IPS DF 19.7 (cell line): ENCODE measurements at regions not wholly inside any gene's neighbourhood (a gene's known extent, or its start where the extent isn't known, plus 50 kb on each side); places are given as distances from the start of the nearest gene placed in this dataset.
A peak's percentile ranks its signal among the peaks of the same experiment; 100 is the strongest.

ENCODE experiments used
- DNase-seq: peaks from one replicate; pipeline ENCODE4 v3.0.0-alpha.2; 2013; ENCODE audit warnings: low read depth, low spot score

DNA sequence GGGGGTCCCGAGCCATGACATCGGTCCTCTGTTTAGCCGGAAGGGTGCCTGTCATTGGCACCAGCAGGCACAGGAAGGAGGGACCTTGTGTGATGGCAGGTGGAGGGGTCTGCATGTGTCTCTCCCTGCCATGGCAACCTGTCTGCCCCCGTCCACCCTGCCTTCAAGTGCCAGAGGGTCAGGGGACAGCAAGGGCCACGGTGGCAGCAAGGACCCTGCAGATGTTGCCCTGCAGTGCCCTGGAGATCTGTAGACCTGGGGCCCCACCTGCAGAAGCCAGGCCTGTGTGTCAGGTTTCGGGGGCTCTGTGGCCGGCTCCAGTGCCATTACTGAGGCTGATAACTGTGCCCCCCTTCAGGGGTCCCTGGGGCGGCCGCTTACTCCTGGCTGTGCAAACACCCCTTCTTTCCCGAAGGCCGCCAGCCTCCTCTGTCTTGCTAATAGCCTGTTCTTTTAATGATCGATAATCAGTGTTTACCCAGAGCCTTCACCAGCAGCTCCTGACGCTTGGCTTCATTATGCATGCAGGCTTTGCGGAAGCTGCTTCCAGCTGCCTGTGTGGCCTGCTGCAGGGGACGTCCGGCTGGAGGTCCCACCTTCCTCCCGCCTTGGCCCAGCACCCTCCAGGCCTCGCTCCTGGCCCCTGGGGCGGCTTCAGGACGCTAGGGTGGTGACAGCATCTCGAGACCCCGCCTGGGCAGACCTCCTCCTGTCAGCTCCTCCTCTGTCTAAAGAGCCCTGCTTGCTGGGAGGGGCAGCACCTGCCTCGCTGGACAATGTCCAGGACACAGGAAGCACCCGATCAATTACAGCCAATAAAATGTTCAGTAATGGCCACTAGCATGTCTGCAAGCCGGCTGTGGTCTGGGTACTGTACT, 153.0 kb downstream of the KIF26A start:
- DNase-seq, result peak; percentile 12

DNA sequence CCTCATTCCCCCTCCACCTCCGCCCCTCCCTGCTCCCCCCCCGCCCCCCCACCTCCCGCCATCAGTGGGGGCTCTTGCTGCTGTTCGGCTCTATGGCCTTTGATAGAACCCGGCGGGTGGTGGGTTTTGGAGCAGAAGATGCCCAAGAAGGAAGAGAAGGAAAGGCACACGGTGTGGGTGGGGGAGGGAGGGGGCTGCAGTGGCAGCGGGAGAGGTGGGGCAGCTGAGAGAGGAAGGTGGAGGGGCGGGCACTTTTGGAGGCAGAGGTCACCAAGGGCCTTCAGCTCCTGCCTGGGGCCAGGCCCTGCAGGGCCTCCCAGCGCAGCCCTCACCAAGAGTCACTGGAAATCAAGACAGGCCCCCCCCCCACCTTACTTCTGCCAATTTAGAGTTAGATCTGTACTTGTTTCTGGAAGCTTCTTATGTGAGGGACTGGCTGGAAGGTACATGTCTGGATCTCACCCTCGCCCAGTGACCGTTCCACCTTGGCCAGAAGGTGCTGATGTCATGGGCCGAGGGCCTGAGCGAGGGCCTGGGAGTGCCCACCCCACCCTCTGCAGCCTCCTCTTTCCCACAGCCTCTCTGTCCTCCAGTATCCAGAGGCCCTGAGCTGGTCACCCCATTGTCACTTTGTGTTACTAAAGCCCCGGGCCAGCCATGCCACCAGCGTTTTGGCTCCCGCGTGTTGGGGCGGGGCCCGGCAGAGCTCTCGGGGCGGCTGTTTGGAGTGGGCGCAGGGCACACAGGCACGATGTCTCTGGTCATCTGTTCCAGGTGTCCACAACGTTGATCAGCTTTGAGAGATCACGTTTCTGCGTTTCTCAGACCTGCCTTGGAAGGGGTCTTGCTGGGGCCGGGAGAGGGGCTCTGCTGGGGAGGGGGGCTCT, 153.9 kb downstream of the KIF26A start:
- DNase-seq, result no peak

DNA sequence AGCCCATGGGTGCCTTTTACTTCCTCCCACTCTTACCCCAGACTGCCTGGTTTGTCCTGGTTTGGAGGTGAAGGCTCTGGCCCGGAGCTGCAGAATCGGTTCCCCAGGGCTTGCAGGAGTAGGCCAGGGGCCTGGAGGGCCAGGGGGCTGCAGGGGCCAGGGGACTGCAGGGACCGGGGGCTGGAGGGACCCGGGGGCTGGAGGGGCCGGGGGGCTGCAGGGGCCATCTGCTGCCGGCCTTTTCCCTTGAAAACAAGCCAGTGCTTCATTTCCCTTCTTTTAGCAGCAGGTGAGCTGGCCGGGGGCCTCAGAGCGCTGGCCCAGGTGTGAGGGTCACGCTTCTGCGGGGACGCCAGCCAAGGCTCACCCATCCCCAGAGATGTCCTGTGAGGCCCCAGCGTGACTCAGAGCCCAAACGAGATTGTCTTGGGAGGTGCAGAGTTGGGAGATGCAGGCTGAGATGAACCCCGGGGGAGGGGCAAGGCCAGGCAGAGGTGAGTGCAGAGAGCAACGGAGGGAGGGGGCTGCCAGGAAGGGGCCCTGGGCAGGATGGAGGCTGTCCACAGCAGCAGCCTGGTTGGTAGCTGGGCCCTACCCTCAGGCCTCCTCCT, 154.9 kb downstream of the KIF26A start:
- no peak for DNase-seq

DNA sequence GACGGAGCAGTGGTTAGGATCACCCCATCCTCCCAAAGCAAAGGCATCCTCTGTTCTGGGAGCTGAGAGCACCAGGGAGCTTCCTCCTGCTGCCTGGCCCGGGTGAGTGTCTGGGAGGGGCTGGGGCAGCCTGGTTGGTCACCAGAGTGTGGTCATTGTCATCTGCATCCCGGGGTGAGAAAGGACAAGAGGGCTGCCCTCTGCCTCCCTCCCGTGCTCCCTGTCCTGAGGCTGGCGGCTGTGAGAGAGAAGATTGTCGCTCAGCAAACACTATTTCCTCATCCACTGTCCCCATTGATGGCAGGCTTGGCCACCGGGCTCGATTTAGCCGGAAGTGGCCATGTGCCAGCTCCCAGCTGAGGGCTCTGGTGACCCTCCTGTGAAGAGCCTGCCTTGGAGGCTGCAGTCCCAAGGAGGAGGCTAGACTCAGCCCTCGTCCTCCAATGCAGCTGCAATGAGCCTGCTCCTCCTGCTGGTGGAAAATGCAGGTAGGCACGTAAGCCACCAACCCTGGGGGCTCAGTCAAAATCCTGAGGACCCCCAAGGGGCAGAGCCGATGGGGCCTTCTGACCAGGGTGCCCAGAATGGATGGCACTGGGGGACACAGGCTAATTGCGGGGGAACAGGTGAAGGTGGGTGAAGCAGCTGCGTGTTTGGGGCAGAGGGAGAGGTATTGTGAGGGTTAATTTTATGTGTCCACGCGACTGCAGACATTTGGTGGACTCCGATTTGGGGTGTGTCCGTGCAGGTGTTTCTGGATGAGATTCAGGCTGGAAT, 155.7 kb downstream of the KIF26A start:
- DNase-seq, result no peak

DNA sequence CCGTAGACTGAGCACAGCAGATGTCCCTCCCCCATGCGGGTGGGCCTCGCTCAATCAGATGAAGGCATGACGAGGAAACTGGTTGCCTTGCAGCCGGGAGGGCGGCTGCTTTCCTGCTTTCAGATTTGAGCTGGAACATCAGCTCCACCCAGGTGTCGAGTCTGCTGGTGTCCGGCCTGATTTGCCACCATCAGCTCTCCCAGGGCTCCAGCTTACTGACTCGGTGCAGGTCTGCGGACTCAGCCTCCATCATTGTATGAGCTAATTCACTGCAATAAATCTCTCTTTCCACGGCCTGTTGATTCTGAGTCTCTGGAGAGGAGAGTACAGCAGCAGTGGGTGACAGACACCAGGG, 156.2 kb downstream of the KIF26A start:
- no peak for DNase-seq

DNA sequence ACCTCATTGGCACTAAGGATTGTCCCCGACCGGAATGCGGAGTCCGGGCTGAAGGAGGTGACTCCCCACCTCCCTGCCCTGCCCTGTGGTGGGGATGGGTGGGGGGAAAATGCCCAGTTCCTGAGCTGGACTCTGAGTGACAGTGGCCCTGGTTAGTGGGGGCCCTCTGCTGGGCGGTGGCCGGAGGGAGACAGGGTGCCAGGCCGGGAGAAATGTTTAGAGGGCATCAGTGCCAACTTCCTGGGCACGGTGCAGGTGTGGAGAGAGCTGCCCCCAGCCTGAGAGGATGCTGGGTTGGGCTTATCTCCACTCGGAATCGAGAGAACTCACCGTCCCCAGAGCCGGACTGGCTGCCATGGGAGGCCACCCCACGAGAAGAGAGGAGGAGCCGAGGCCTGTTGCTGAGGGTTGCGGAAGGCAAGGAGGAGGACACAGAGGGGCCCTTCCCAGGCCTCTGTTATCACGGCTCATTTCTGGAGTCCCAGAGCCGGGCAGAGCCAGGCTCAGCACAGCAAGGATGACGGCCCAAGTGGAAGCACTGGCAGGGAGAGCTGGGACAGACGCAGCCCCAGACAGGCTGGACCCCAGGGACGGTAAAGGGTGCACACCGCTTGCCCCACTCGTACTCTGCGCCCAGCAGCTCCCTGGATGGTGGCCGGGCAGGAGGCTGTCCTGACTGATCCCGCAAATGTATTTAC, 156.7 kb downstream of the KIF26A start:
- DNase-seq, result no peak

DNA sequence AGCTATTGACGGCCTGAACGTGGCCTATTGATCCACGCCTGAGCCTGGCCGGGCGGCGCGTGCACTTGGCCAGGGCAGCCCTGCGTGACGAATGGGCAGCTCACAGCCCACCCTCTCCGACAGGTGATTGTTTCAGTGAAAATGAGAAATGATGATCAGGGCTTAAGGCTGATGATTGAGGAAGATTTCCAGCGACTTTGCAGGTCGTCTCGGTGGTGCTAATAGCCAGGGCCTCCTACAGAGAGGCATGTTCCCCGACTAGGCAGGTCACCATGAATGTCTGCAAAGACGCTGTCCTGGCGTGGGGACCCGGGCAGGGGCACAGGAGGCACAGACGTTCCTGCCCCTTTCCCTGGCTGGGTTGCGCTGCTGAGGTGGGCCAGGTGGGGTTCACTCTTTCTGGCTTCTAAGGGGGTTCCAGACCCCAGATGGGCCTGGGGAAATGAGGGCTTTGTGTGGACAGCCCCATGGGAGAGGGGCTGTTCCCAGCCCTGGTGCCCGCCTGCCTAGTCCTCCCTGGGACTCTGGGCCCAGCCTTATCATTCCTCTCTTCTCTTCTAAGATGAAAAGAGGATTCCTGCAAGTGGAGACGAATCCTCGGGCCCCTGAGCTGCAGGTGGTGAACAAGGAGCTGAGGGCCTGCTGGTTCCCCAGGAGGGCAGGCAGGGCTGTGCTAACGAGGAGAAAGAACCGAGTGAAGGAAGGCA, 157.4 kb downstream of the KIF26A start:
- no peak for DNase-seq

DNA sequence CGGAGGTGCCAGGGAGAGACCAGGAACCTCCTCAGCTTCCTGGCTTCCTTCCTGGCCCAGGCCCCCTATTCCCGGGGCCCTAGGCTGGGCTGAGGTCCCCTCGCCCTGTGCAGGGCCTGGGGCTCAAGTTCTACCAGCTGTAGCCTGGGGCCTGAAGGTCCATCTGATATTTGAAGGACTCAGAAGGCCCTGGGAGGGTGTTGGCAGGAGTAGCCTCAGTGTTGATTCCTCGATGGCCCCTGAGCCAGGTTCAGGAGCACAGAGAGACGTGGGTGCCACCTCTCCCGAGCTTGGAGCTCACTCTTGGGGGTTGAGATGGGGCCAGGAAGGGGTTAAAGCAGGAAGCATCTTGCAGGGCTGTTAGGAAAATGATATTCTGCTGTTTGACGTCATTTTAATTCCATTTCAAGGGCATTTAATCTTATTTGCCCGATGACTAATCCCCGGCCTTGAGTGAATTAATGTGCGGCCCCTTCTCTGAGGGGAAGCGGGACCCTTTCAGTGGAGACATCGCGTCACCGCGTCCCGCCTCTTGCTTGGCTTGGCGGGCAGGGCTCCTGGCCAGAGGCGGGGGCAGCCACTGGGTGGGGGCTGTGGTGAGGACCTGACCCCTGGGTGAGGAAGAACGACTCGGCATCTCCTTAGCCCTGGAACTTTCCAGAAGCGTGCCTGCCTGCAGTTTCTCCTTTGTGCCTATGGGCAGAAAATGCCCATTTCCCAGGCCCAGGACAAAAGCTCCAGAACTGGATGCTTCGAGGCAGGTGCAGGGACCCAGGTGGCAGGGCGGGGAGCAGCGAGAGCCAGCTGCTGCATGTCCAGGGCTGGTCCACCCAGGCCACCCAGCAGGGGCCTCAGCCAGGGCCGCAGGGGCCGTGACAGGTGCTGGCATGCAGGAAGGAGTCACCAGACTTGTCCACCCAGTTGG, 158.3 kb downstream of the KIF26A start:
- no peak for DNase-seq

DNA sequence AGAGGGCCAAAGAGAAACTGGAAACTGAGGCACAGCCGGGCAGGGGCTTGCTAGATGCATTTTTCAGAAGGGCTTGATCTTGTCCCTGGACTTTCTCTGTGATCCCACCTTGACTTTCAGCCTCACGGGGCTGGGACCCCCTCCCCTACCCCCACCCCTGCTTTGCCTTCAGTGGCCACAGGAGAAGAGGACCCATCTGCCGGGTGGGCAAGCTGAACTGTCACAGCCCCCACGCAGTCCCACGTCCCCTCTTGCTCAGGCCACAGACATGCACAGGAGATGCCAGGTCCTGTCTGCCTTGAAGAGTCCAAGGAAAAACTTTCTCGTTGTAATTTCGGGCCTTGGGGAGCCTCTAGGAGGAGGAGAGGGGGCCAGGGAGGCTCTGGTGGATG, 158.9 kb downstream of the KIF26A start:
- DNase-seq, result no peak

DNA sequence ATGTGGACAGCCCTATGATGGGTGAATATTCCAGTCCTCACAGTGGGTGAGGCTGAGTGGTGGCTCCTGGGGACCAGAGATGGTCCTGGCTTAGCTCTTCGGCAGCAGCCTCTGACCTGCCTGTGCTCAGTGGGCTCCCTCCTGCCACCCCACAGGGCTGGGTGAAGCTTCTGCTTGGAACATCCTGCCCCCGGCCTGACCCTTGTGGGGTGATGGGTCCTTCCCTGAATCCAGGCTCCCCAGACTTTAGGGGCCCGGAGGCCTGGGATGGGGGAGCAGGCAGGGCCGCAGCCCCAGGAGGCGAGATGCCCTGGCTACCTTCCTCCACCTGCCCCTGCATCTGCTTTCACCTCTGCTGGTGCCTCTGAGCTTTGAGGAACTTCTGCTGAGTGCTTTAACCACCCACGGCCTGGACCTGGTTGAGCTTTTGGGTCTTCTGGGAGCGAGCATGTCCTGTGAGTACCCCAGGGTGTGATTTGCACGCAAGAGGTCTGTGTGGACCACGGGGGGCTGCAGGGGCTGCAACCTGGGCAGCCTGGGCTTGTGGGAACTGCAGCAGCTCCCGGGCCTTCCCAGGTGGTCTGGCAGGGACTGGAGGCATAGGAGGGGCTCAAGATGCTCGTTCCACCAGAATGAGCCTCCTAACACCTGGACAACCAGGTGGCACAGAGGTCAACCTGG, 159.5 kb downstream of the KIF26A start:
- no peak for DNase-seq

DNA sequence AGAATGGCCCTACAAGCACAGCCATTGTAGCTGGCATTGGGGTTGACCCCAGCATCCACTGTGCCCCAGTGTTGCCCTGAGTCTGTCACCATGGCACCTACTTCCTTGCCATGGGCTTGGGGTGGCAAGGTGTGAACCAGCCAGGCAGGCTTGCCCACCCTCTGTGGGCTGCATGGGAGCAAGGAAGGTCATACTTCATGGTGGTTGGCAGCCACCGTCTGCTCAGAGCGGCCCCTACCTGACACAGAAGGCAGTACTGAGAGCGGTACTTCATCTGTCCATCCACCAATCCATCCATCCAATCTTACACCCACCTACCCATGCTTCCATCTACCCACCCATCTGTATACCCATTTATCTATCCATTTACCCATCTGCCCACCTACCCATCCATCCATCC, 160.1 kb downstream of the KIF26A start:
- no peak for DNase-seq

DNA sequence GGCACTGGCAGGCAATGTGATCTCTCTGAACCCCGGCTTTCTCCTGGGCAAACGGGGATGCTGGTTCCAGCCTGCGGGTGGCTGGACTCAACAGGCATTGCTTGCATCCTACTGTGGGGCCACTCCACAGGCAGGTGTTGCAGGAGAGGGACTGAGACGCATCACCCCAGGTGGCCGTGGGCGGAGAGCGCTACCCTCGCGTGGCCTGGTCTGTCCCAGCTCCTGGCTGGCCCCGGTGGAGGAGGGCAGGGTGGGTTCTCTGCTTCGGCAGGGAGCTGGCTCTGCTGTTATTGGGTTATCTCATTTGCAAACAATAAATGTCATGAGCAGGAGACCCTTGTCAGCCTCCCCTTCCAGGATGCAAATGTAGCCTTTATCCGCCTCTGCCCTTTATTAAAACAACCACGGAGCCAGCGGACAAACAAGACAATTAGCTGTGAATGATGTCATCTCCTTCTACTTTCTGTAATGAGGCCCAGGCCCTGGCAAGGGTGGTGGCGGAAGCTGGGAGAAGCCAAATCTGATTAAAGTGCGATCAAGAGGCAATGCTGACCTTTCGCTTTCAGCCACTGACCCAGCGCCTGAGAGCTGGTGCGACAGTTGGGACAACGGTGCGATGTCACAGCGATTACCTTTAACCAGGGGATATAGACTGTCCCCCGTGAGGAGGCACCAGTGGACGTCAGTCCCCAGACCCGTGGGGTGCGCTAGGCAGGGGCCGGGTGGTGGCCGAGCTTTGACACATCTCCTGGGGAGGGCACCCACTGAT, 161.8 kb downstream of the KIF26A start:
- DNase-seq, result no peak

DNA sequence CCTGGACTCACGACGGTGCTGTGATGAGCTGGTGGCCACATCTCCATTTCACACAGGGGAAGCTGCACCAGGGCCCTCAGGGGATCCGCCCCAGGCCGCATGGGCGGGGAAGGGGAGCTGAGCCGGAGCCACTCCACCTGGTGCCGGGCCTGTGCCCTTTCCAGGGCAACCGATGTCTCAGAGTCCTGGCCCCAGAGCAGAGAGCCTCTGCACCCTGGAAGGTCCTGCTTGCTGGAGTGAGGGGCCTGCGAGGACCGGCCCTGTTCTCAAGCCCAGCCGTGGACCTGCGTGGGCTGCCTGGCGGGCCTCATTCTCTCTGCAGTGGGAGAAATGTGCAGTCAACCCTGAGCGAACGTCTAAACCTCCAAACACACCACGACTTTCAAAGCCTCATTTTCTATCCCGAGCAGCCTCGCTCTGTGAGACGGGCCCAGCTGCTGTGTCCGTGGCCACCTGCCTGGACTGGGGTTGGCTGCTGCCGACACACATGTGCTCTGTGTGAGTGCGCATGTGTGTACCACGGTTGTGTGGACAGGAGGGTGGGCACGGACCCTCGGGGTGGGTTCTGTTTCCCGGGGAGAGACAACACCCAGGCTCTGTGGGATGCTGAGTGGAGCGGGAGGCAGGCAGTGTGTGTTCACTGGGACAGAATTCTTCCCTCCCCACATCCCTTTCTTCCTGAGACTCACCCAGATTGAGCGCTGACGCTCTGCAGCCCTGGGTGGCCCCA, 163.5 kb downstream of the KIF26A start:
- DNase-seq, result no peak

DNA sequence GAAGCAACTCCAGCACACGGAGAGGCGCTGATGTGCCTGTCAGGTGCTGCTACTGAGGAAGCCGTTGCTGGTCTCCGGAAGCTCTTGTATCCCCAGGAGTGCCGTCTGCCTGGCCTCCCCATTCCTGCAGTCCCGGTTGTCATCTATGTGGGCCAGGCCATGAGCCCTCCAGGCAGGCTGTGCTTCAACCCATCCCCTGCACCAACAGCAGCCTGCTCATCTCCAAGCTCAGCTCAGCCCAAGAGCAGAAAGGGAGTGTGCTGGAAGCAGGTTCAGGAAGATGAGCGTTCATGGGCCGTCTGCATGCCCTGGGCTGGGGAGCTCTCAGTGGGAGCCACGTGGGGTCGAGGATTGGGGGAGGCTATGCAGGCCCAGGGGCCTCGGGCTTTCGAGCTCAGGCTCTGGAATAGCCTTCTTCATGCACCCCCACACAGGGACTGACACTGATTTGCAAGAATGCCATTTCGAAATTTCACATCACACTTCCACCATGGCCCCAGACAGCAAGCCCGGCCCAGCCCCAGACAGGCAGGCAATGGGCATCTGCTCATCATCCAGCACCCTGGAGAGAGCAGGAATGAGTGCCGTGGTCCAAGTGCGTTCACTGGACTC, 164.5 kb downstream of the KIF26A start:
- no peak for DNase-seq

DNA sequence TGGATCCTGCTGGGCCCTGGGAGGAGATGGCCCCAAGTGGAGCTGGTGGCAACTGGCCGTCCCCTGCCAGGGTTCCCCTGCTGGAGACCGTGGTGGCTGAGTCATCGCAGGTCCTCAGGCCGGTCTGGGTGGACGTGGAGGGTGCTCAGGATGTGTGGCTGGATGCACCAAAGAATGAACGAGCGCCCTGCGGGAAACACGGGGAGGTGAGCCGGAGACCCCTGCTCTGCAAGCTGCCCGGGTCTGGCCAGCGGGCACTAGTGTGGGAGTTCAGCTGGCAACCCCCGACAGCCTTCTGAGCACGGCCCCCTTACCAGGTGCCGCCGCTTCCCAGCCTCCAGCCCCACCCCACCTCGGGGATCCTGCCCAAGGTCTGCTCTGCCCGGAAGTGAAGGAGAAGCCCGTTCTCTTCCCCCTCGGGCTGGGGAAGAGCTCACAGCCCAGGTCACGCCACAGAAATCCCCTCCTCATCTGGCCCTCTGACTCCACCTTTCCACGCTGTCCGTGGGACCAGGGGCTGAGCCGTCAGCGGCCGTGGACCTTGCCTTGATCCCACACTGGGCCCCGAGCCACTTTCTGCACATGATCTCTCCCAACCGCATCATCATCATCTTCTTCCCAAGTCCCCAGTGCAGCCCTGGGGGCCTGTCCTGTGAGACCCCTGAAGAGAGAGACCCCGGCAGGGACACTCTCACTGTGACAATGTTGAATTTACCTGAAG, 165.5 kb downstream of the KIF26A start:
- no peak for DNase-seq
